B cell (primary cell): ENCODE measurements at regions not wholly inside any gene's neighbourhood (a gene's known extent, or its start where the extent isn't known, plus 50 kb on each side); places are given as distances from the start of the nearest gene placed in this dataset.

ENCODE experiments used
- ATAC-seq: fragments of 200-7000 bp; cut with Tn5 transposase; one replicate; pipeline ENCODE4 v1.10.0; 2021; ENCODE audit warnings: low read depth, mild to moderate bottlenecking, moderate number of reproducible peaks, moderate library complexity
- CTCF ChIA-PET: fragments of 350-600 bp; sonication (Branson Sonifier 250); formaldehyde crosslinking; loops from one replicate; lab custom pipeline; 2021; ENCODE audit warnings: antibody characterized with exemption, inconsistent platforms; lab: Charles Lee
- POLR2A ChIA-PET: fragments of 350-600 bp; sonication (Branson Sonifier 250); formaldehyde crosslinking; loops from one replicate; lab custom pipeline; 2021; ENCODE audit warnings: antibody characterized with exemption; lab: Charles Lee
- DNase-seq: peaks from one replicate; pipeline ENCODE4 v3.0.0; 2013
- H2AFZ ChIP-seq: 2 replicates; pipeline ENCODE4 v1.6.1; 2012; ENCODE audit warnings: mild to moderate bottlenecking, low read depth, low read length; ENCODE audit not compliant: insufficient read depth, poor library complexity, severe bottlenecking
- H3K27ac ChIP-seq, 2 donors: 1 replicate in 1 of 2; 2 replicates in 1 of 2; pipeline ENCODE4 v1.5.1; 2012 to 2013; ENCODE audit warnings: low read length in 2 of 2, mild to moderate bottlenecking in 2 of 2, moderate library complexity in 1 of 2
- H3K27me3 ChIP-seq, 4 experiments: fragments of 200-600 bp in 1 of 4; sonication (generic) in 1 of 4; replicated peaks in 1 of 4; 1 replicate in 2 of 4; 2 replicates in 2 of 4; pipeline versions ENCODE4 v1.6.1 to v1.7.0; 2013 to 2016; ENCODE audit warnings: low read length in 3 of 4, mild to moderate bottlenecking in 2 of 4, mixed read lengths in 1 of 4, moderate library complexity in 1 of 4; ENCODE audit not compliant: insufficient read depth in 4 of 4, control insufficient read depth in 3 of 4; ENCODE audit errors: control extremely low read depth in 1 of 4
- H3K36me3 ChIP-seq, 2 experiments: replicated peaks in 1 of 2; 1 replicate in 1 of 2; 2 replicates in 1 of 2; pipeline versions ENCODE4 v1.6.1 to v1.7.1; 2013; ENCODE audit warnings: low read length in 1 of 2; ENCODE audit not compliant: insufficient read depth in 2 of 2, control insufficient read depth in 1 of 2; ENCODE audit errors: control extremely low read depth in 1 of 2, extremely low read depth in 1 of 2
- H3K4me1 ChIP-seq, 2 donors: fragments of 200-600 bp in 1 of 2; sonication (generic) in 1 of 2; 1 replicate in 1 of 2; 2 replicates in 1 of 2; pipeline versions ENCODE4 v1.5.1 to v1.6.1; 2013 to 2017; ENCODE audit warnings: low read length in 2 of 2; ENCODE audit not compliant: control insufficient read depth in 2 of 2, insufficient read depth in 2 of 2
- H3K4me2 ChIP-seq: replicated peaks from 2 replicates; pipeline ENCODE3; 2012; ENCODE audit warnings: mild to moderate bottlenecking, low read depth, low read length; ENCODE audit not compliant: poor library complexity, severe bottlenecking
- H3K4me3 ChIP-seq, 5 experiments: fragments of 200-600 bp in 1 of 5; sonication (generic) in 1 of 5; 1 replicate in 3 of 5; 2 replicates in 2 of 5; pipeline versions ENCODE4 v1.5.1 to v1.7.0; 2011 to 2016; ENCODE audit warnings: low read length in 4 of 5, mild to moderate bottlenecking in 4 of 5, low read depth in 2 of 5, control low read depth in 1 of 5, moderate library complexity in 1 of 5; ENCODE audit not compliant: insufficient read depth in 1 of 5; ENCODE audit errors: control extremely low read depth in 1 of 5, extremely low read depth in 1 of 5
- H3K79me2 ChIP-seq: fragments of 200-600 bp; sonication (generic); one replicate; pipeline ENCODE4 v1.6.0; 2016; ENCODE audit warnings: low read length; ENCODE audit not compliant: control insufficient read depth, insufficient read depth
- H3K9ac ChIP-seq: fragments of 200-600 bp; sonication (generic); 2 replicates; pipeline ENCODE4 v1.6.1; 2017; ENCODE audit warnings: mild to moderate bottlenecking, low read length, moderate library complexity
- H3K9me3 ChIP-seq, 3 donors: one replicate each; pipeline versions ENCODE4 v1.6.1 to v1.7.1; 2013; ENCODE audit warnings: low read length in 2 of 3; ENCODE audit not compliant: control insufficient read depth in 2 of 3, insufficient read depth in 1 of 3; ENCODE audit errors: control extremely low read depth in 1 of 3
- H4K20me1 ChIP-seq: 2 replicates; pipeline ENCODE4 v1.6.0; 2012; ENCODE audit warnings: mild to moderate bottlenecking, low read length; ENCODE audit not compliant: insufficient read depth, control insufficient read depth, poor library complexity, severe bottlenecking
- H3K27ac Mint-ChIP-seq: one replicate; pipeline ENCODE4 v1.8.0; 2021; ENCODE audit warnings: mixed read lengths
- H3K27me3 Mint-ChIP-seq: one replicate; pipeline ENCODE4 v1.8.0; 2021; ENCODE audit warnings: mixed read lengths
- H3K4me1 Mint-ChIP-seq: one replicate; pipeline ENCODE4 v1.8.0; 2021; ENCODE audit warnings: mixed read lengths
- H3K4me3 Mint-ChIP-seq: one replicate; pipeline ENCODE4 v1.8.0; 2021; ENCODE audit warnings: mixed read lengths
- H3K9me3 Mint-ChIP-seq: one replicate; pipeline ENCODE4 v1.8.0; 2022; ENCODE audit warnings: mixed read lengths; ENCODE audit not compliant: insufficient read depth
- EZH2 ChIP-seq: IDR thresholded peaks from 2 replicates; pipeline ENCODE4 v1.6.1; 2012; ENCODE audit warnings: borderline replicate concordance, low read depth, mild to moderate bottlenecking, moderate library complexity, low read length; ENCODE audit not compliant: insufficient read depth, poor library complexity, severe bottlenecking
- WGBS: methylation state at CpG from one replicate; pipeline ENCODE4 v1.1.5; 2013; ENCODE audit warnings: missing lambda C conversion rate; ENCODE audit not compliant: insufficient coverage; 5-methylcytosine and 5-hydroxymethylcytosine counted together
- intact Hi-C: fragments of 100-400 bp; cut with micrococcal nuclease; formaldehyde crosslinking; loops from one replicate; pipeline ENCODE4 v1.10.0; 2022
- TF ChIP-seq, protein P1 (sequence below): fragments of 200-600 bp; IDR thresholded peaks from one replicate; pipeline ENCODE4 v1.8.0; 2022; ENCODE audit warnings: antibody characterized with exemption, mild to moderate bottlenecking

DNA sequence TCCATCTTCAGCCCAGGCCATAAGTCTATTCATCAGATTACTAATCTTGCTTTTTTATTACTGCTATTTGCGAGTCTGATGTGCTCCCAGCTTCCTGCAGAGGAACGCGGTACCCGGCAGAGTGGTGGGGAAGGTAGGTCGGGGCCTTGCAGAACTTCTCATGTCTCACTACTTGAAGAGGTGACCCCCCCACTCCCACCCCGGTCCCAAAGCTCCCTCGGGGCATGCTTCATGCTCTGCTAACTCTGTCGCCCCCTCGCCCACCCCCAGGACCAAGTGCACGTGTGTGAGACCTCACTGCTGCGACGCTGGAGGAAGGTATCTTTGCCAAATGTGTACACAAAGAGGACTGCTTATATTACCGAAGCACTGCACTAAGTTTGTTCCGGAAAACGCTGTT is 129.4 kb upstream of the RAB12 start:
- no peaks in the 10 kb centered on the region for H3K4me1 ChIP-seq
- no peak overlapping the region for H3K4me3 ChIP-seq
- ATAC-seq (no peak), DNase-seq (no peak)
- no peaks in the 10 kb centered on the region for H4K20me1 ChIP-seq
- H3K79me2 ChIP-seq = no peaks in the 10 kb centered on the region
- intact Hi-C loops = loop anchor here (5.0 kb wide), 1 partner anchor 128 kb away; the partner anchor contains the start of gene RAB12
- H3K36me3 ChIP-seq = no peaks in the 10 kb centered on the region
- H3K9ac ChIP-seq = no peak overlapping the region
- H3K27me3 ChIP-seq = peaks cover 0 to 7% (median 0%) of the 10 kb centered on the region in 4 experiments
- WGBS = 80% methylated on average over 3 of the region's 15 CpGs
- Mint-ChIP-seq H3K27me3 (peaks cover 37% of the 10 kb centered on the region), H3K4me1 (peaks cover 3% of the 10 kb centered on the region), H3K4me3 (no peak overlapping the region), H3K9me3 (no peaks in the 10 kb centered on the region), H3K27ac (no peak overlapping the region)
- CTCF ChIA-PET = interaction anchor here (1.2 to 6.4 kb wide), 8 partner anchors 10 to 507 kb away, joined by 4 to 64 read pairs (median 10); partner anchors contain the start of gene RAB12
- POLR2A ChIA-PET = no interaction called here
- H2AFZ ChIP-seq = no peak overlapping the region
- no peak overlapping the region for H3K27ac ChIP-seq
- no peaks in the 10 kb centered on the region for H3K9me3 ChIP-seq
- TF ChIP-seq, protein P1, sequence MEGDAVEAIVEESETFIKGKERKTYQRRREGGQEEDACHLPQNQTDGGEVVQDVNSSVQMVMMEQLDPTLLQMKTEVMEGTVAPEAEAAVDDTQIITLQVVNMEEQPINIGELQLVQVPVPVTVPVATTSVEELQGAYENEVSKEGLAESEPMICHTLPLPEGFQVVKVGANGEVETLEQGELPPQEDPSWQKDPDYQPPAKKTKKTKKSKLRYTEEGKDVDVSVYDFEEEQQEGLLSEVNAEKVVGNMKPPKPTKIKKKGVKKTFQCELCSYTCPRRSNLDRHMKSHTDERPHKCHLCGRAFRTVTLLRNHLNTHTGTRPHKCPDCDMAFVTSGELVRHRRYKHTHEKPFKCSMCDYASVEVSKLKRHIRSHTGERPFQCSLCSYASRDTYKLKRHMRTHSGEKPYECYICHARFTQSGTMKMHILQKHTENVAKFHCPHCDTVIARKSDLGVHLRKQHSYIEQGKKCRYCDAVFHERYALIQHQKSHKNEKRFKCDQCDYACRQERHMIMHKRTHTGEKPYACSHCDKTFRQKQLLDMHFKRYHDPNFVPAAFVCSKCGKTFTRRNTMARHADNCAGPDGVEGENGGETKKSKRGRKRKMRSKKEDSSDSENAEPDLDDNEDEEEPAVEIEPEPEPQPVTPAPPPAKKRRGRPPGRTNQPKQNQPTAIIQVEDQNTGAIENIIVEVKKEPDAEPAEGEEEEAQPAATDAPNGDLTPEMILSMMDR = no peak
- no peak for TF ChIP-seq EZH2
- H3K4me2 ChIP-seq = no peak overlapping the region

DNA sequence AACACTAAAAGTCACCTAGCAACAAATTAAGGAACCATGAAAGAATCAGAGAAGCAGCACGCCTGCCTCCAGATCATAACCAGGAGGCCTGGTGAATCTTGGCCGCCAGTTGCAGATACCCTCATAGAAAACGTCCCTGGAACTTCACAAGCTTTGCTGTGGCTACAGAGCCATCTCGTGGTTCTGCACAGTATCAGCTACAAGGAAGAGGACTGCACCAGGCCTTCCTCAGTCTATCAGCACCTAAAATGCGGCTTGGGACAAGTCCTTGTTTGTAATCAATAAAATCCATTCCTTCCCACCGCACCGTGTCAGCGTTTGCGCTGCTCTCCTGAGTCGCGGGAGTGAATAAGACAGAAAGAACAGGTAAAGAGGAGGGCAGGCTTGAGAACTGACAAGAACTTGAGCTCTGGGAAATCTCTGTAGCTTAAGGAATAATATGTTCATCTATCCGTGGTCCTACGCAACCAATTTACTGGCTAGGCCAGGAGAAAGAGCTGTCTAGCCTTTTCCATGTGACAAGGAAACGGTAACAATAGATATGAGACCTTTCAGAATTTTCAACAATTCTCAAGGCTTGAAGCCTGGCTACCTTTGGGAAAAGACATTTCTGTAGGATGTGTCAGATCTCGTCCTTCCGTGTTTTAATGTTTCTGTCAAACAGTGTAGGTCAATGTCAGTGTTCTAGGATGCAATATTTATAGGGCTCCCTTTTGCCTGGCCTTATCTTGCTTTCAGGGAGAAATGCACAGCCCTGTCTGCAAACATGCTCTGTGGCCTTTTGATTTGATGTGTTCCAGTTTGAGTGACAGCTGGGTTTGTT is 128.5 kb upstream of the RAB12 start:
- Histone ChIP-seq H3K27ac (no peak overlapping the region), H3K9ac (no peak overlapping the region), H2AFZ (no peak overlapping the region), H3K4me2 (no peak overlapping the region), H3K36me3 (no peaks in the 10 kb centered on the region), H3K27me3 (peaks cover 0 to 7% (median 0%) of the 10 kb centered on the region in 4 experiments), H4K20me1 (no peaks in the 10 kb centered on the region), H3K4me3 (no peak overlapping the region), H3K4me1 (no peaks in the 10 kb centered on the region), H3K79me2 (no peaks in the 10 kb centered on the region), H3K9me3 (no peaks in the 10 kb centered on the region)
- ChIA-PET CTCF (interaction anchor here (0.8 to 6.4 kb wide), 13 partner anchors 8 to 506 kb away, joined by 3 to 64 read pairs (median 4); partner anchors contain the start of gene RAB12), POLR2A (interaction anchor here (0.6 kb wide), 1 partner anchor 503 kb away, joined by 3 read pairs; no protein-coding TSS in a partner anchor)
- Mint-ChIP-seq H3K9me3 (no peaks in the 10 kb centered on the region), H3K4me1 (peaks cover 3% of the 10 kb centered on the region), H3K27ac (no peak overlapping the region), H3K4me3 (no peak overlapping the region), H3K27me3 (peaks cover 29% of the 10 kb centered on the region)
- no peak for ATAC-seq
- no peak for DNase-seq
- 78% methylated on average over 15 of the region's 16 CpGs for WGBS
- intact Hi-C loops = no loop called here
- no peak for TF ChIP-seq EZH2
- TF ChIP-seq, protein P1 = no peak
